Osteocyte (in vitro differentiated cells): ENCODE measurements at regions not wholly inside any gene's neighbourhood (a gene's known extent, or its start where the extent isn't known, plus 50 kb on each side); places are given as distances from the start of the nearest gene placed in this dataset.
A peak's percentile ranks its signal among the peaks of the same experiment; 100 is the strongest.

ENCODE experiments used
- DNase-seq: peaks from one replicate; pipeline ENCODE4 v3.0.0; 2021; ENCODE audit warnings: mixed read lengths; ENCODE audit not compliant: unreplicated experiment; ENCODE audit errors: extremely low spot score
- H3K27ac Mint-ChIP-seq: one replicate; pipeline ENCODE4 v1.8.0; 2021; ENCODE audit warnings: mild to moderate bottlenecking, mixed read lengths; ENCODE audit not compliant: unreplicated experiment
- H3K27me3 Mint-ChIP-seq: one replicate; pipeline ENCODE4 v1.8.0; 2021; ENCODE audit warnings: mixed read lengths; ENCODE audit not compliant: unreplicated experiment
- H3K36me3 Mint-ChIP-seq: one replicate; pipeline ENCODE4 v1.8.0; 2021; ENCODE audit warnings: mixed read lengths; ENCODE audit not compliant: unreplicated experiment
- H3K4me1 Mint-ChIP-seq: one replicate; pipeline ENCODE4 v1.8.0; 2021; ENCODE audit warnings: mixed read lengths; ENCODE audit not compliant: unreplicated experiment
- H3K4me3 Mint-ChIP-seq: one replicate; pipeline ENCODE4 v1.8.0; 2021; ENCODE audit warnings: mild to moderate bottlenecking, moderate library complexity, mixed read lengths; ENCODE audit not compliant: unreplicated experiment
- H3K9me3 Mint-ChIP-seq: one replicate; pipeline ENCODE4 v1.8.0; 2021; ENCODE audit warnings: mixed read lengths; ENCODE audit not compliant: unreplicated experiment
- TF ChIP-seq, protein P1 (sequence below): fragments of 200-600 bp; sonication (generic); IDR thresholded peaks from 2 replicates; pipeline ENCODE4 v1.5.0; 2021; ENCODE audit warnings: antibody characterized with exemption, mild to moderate bottlenecking, moderate library complexity

DNA sequence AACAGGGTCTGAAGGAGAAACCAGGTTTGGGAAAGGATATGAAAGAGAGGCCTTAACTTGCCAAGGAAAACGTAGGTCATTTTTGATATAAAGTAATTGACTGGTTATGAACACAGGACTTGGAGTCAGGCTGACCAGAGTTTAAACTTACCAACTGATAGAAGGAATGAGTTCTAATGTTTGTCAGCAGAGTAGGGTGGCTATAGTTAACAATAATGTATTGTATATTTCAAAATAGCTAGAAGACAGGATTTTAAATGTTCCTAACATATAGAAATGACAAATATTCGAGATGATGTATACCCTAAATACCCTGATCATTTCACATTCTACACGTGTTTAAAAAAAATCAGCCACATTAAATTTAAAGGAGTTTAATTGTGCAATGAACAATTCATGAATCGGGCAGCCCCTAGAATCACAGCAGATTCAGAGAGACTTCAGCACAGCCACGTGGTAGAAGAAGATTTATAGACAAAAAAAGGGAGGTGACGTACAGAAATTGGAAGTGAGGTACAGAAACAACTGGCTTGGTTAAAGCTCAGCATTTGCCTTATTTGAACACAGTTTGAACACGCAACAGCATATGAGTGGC, 52.5 kb upstream of the PLEKHG7 start:
- no peak overlapping the region for H3K27ac Mint-ChIP-seq

DNA sequence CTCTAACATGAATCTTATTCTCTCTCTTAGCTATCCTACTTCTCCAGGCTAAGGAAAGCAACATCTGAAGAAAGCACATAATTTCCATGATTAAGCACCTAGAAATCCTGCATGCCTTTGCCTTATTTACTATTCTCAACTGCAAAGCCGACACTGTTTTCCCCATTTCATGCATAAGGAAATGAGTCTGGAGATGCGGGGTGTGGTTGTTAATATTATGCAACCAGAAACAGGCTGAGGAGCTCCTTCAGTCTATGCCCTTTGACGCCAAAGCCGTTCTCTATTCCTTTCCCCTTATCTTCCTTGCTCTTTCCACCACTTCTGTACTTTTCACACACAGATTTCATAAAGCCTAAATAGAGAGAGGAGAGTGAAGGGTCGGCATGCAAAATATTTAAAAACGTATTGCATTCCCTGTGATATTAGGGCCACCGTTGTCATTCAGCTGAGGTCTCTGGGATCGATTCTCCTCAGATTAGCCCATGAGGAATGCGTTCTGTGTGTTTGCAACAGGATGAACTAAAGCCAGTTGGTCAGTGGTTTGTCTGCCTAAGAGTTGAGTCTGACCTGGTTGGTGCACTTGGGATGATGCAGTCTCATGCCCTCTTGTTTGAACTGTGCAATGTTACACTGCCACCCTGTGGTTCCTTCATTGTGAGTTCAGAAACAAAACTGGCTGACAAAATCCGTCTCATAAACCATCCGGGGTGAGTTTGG, 53.1 kb upstream of the PLEKHG7 start:
- no peaks in the 10 kb centered on the region for H3K36me3 Mint-ChIP-seq
- H3K9me3 Mint-ChIP-seq: no peaks in the 10 kb centered on the region

More for the DNA sequence above, 52.5 kb upstream of the PLEKHG7 start:
- Mint-ChIP-seq H3K36me3 (no peaks in the 10 kb centered on the region), H3K4me3 (no peak overlapping the region), H3K27me3 (peaks cover 9% of the 10 kb centered on the region), H3K9me3 (no peaks in the 10 kb centered on the region), H3K4me1 (no peaks in the 10 kb centered on the region)
- no peak for DNase-seq
- TF ChIP-seq, protein P1, sequence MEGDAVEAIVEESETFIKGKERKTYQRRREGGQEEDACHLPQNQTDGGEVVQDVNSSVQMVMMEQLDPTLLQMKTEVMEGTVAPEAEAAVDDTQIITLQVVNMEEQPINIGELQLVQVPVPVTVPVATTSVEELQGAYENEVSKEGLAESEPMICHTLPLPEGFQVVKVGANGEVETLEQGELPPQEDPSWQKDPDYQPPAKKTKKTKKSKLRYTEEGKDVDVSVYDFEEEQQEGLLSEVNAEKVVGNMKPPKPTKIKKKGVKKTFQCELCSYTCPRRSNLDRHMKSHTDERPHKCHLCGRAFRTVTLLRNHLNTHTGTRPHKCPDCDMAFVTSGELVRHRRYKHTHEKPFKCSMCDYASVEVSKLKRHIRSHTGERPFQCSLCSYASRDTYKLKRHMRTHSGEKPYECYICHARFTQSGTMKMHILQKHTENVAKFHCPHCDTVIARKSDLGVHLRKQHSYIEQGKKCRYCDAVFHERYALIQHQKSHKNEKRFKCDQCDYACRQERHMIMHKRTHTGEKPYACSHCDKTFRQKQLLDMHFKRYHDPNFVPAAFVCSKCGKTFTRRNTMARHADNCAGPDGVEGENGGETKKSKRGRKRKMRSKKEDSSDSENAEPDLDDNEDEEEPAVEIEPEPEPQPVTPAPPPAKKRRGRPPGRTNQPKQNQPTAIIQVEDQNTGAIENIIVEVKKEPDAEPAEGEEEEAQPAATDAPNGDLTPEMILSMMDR: no peak

DNA sequence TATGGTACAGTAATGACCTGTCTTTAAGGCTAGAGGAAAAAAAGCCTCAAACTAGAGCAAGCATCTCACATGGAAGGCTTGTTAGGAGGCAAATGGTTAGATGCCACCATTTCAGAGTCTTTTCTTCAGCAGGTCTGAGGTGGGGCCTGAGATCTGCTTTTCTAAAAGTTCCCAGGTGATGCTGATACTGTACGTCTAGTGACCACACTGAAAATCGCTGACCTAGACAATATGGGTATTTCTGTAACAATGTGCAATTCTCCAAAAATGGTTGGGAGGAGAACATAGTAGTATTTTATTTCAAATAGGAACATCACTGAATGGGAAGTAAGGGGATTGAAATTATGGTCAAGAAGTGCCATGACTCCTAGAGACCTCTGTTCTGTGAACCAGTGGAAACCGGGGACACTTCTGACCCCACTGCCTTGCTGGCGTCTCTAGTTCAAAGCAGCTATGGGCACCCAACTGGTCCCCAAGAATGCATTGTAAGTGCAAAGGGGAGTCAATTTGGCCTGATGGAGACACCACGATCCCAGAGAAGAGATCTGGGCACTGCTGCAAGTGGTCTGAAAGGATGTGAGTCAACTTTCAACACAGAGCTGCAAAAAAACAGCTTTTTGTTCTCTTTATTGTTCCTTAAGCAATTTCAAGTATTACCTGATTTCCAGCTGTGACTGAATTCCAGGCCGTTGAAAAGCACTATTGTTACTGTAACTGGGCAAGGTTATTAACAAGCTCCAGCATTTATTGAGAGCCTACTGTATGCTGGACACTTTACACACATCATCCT, 54.4 kb upstream of the PLEKHG7 start:
- peaks cover 6% of the 10 kb centered on the region for H3K9me3 Mint-ChIP-seq
- no peaks in the 10 kb centered on the region for H3K36me3 Mint-ChIP-seq
- H3K4me3 Mint-ChIP-seq: no peak overlapping the region
- no peaks in the 10 kb centered on the region for H3K4me1 Mint-ChIP-seq
- no peak overlapping the region for H3K27ac Mint-ChIP-seq
- DNase-seq: no peak
- H3K27me3 Mint-ChIP-seq: peaks cover 10% of the 10 kb centered on the region
- TF ChIP-seq, protein P1: no peak

More for the DNA sequence above, 53.1 kb upstream of the PLEKHG7 start:
- peaks cover 10% of the 10 kb centered on the region for H3K27me3 Mint-ChIP-seq
- no peaks in the 10 kb centered on the region for H3K4me1 Mint-ChIP-seq
- H3K4me3 Mint-ChIP-seq: no peak overlapping the region
- TF ChIP-seq, protein P1: peak; percentile 82
- no peak overlapping the region for H3K27ac Mint-ChIP-seq
- no peak for DNase-seq

DNA sequence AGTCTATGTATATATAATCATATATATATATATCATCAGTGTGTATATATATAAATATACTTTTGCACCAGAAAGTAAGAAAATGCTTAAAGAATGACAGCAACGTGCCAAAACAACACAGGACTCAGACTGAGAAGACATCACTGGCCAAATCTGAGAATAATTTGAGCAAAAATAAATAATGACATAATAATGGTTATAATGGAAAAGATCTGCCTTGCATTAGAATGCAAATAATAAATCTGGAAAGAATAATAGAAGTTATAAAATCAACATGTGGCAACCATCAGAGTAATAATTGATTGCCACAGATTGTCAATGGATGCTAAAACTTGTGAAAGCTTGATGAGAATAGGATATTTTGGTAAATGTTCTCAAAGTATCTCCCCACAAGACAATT, 61.5 kb upstream of the PLEKHG7 start:
- no peak for DNase-seq
- Mint-ChIP-seq H3K36me3 (peaks cover 2% of the 10 kb centered on the region), H3K27me3 (peaks cover 2% of the 10 kb centered on the region), H3K4me3 (no peak overlapping the region), H3K9me3 (peaks cover 11% of the 10 kb centered on the region), H3K4me1 (no peaks in the 10 kb centered on the region), H3K27ac (no peak overlapping the region)
- TF ChIP-seq, protein P1: no peak

DNA sequence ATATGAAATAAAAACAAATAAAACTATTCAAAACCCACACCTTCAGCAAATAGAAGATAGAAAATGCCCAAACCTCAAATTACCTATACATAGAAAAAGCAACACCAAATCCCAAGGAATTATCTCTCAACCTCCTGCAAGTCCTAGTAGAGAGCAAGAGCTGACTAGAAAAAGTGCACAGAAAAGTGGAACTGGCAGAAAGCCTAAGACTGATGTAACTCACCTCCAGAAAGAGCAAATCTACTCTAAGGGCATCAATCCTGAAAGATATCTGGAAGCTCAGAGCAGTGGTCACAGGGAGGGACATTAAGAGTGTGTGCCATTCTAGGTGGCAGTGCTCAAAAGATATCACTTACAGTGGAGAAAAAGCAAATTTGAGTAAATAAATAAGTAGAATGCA, 62.1 kb upstream of the PLEKHG7 start:
- TF ChIP-seq, protein P1: no peak
- Mint-ChIP-seq H3K9me3 (peaks cover 11% of the 10 kb centered on the region), H3K27me3 (peaks cover 2% of the 10 kb centered on the region), H3K4me3 (no peak overlapping the region), H3K27ac (no peak overlapping the region), H3K36me3 (peaks cover 2% of the 10 kb centered on the region), H3K4me1 (no peaks in the 10 kb centered on the region)
- no peak for DNase-seq
